ENCODE measurements at regions not wholly inside any gene's neighbourhood (a gene's known extent, or its start where the extent isn't known, plus 50 kb on each side); places are given as distances from the start of the nearest gene placed in this dataset.

GRCh38 chr12:30874455-30875321 lies 51.9 kb upstream of the TSPAN11 start:
- DNase-seq = no peak

- no peak for DNase-seq
Measured at GRCh38 chr12:30870491-30871265, 55.9 kb upstream of the TSPAN11 start.

GRCh38 chr12:30867415-30867814 lies 59.1 kb upstream of the TSPAN11 start:
- no peak for DNase-seq

DNA sequence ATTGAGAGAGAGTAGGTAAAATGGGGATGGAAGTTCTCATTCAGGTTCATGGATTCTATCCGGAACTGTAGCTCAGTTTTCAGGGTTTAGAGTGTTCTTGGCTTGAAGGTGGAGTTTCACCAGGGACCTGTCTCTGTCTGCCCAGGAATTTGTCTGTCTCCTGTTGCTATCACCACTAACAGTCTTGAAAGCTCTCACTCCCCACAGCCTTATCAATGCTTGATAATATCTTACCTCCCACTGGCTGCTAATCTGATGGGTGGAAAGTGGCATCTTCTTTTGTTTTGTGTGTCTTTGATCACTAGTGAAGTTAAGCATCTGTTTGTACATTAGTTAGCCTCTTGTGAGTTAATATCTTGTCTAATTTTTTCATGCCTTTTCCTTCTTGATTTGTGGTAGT lies 60.3 kb upstream of the TSPAN11 start:
- no peak for DNase-seq

DNA sequence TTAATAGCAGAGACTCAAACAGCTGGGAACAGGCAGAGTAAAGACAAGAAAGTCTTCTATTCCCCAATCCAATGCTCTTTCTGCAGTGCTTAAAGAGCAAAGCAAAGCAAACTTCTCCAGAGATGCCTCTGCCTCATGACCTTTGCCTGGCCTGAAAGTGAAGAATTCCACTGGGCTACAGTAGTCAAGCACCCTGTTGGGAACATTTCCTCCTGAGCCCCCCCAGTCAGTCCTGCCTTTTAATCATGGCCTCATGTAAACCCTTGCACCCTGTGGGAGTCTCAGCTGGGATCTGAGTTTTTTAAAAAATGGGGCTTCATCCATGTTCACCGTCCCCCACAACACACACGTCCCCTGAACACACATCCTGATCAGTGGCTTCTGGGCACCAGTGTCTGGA lies 62.7 kb upstream of the TSPAN11 start:
- DNase-seq = no peak

DNA sequence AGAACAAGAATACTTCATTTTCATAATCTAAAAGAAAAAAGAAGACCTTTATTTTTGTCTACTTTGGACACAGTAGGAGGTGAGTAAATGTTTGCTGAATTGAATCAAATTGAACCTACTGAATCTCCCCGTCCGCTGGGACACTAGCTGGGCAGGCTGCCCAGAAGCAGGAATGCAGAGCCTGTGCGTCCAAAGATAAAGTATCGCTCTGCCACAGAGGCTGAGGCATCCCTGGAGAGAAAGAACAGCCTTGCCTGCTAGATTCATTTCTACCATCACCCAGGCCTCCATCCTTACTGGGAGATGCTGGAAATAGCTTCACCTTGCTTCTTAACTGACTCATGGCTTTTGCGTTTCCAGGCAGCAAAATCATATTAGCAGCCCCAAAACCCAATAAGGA lies 64.1 kb upstream of the TSPAN11 start:
- DNase-seq = no peak

DNA sequence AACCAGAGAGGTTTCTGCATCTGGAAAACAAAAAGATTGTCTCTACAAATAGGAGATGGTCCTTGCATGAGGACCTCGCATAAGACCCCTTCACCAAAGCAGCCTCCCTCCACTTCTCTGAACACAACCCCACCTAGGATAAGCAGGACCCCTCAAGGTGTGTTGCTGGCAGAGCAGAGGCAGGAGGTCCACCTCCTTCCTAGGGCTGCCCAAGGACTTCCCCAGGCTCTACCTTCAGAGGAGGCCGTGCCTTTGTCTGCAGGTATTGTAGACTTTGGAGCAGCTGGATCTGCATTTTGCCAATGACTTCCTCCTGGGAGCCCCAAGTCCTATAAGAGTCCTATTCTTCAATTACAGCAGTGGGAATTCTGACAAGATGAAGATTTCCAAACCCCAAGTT lies 67.3 kb upstream of the TSPAN11 start:
- DNase-seq = no peak

DNA sequence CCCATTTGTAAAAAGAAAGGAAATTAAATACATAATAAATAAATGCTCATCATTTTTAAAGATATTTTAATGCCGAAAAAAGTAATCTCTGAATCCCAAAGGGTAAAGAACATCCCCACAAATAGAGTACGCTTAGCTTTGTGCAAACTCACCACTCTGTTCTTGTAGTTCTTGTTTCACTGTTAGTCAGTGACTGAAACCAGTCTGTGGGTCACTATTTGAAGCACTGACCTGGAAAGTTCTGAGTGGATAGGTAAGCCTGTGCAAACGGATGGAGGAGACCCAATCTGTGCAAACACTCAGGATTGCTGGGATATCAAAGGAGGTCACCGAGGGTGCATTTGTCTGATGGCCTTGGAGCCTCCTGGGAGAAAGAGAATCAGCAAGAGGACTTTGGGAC lies 68.1 kb upstream of the TSPAN11 start:
- no peak for DNase-seq

GRCh38 chr12:30853561-30854133 lies 72.9 kb upstream of the TSPAN11 start:
- no peak for DNase-seq

GRCh38 chr12:30850684-30851083 lies 75.9 kb upstream of the TSPAN11 start:
- DNase-seq = no peak

DNA sequence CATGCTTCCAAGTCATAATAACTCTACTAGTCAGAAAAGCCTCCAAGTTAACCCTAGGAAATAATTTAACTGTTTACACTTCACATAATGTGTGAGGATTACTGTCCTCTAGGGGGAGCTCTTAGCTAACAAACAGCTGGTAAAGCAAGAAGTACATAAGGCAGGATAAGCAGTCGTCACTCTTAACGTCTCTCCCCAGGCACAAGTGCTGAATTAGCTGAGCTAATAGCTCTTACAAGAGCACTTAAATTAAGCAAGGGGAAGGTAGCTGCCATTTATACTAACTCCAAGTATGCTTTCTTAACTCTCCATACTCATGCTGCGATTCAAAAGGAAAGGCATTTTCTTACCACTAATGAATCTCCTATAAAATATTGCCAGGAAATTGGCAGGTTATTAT lies 79.3 kb upstream of the TSPAN11 start:
- peak; percentile 73 for DNase-seq

DNA sequence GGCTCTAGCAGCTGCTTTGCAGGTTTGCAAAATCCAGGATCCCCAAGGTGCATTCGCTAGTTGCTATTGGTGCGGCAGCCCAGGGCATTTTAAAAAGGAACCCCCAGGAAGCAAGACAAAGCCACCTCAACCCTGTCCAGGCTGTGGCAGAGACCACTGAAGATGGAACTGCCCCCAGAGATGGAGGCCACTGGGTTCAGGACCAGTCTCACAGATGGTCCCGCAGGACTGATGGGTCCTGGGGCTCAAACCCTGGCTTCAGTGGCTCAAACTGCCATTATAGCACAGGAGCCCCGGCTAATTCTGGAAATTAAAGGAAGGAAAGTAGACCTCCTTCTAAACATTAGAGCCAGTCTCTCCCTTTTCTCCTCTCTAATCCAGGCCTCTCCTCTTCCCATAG lies 79.8 kb upstream of the TSPAN11 start:
- no peak for DNase-seq

- no peak for DNase-seq
Measured at GRCh38 chr12:30845676-30846075, 80.9 kb upstream of the TSPAN11 start.

DNA sequence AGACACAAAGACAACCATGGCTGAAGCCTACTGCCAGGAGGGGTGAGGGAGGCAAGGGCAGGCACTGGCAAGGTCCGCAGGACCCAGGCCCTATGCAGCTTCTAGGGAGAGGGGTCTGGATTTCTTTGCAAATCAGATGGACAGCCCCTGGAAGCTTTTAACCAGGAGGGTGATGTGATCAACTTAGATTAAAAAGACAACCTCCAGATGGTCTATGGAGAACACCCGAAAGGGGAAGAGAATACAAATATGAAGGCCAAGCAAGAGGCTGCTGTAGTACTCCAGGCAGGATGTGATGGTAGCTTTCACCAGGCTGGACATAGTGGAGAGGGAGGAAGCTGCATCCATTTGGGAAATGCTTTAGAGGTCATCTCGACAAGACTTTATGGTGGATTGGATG lies 83.3 kb upstream of the TSPAN11 start:
- no peak for DNase-seq

GRCh38 chr12:30840715-30841114 lies 85.8 kb upstream of the TSPAN11 start:
- DNase-seq = no peak

DNA sequence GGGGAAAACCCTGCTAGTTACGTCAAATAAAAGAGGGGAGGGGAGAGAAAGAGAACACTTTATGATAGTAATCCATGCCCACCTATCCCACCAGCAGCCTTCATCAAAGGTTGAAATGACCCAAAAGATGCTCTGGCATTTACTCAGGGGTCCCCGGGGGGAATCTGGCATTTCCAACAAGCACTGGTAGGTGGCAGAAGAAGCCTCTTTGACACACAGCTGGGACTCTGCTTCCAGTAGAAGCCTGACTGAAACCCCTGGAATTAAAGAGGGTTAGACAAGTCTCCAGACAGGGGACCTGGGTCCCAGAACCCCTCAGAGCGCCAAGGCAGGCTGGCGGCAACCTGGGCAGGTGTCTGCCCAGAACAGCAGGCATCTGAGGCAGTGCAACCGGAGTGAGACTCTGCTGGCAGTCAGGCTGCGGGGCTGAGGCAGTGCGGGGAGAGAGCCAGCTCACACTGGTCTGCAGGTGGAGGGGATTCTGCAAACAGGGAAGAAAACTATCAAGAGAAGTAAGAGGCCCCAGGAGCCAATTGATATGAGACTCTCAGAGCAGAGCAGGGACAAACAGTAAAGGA lies 85.0 kb upstream of the CAPRIN2 start:
- no peak for DNase-seq

DNA sequence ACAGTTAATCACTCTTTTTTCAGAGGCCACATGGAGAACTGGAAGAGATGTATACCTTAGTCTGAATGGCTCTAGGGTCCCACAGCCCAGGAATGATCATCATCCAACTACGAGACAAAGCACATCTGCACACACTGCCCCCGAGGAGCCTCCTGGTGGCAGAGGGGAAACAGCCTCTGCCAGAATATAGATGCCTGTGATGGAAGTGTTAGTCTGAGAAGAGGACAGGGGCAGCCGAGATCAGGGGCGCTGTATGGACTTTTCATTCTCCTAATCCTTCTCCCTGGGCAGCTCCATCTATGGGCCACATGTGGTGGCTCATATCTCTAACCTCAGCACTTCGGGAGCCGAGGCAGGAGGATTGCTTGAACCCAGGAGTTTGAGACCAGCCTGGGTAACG lies 82.8 kb upstream of the CAPRIN2 start:
- no peak for DNase-seq

- DNase-seq = no peak
Measured at GRCh38 chr12:30836656-30837445, 82.1 kb upstream of the CAPRIN2 start.

GRCh38 chr12:30835216-30835615 lies 80.5 kb upstream of the CAPRIN2 start:
- DNase-seq = no peak

DNA sequence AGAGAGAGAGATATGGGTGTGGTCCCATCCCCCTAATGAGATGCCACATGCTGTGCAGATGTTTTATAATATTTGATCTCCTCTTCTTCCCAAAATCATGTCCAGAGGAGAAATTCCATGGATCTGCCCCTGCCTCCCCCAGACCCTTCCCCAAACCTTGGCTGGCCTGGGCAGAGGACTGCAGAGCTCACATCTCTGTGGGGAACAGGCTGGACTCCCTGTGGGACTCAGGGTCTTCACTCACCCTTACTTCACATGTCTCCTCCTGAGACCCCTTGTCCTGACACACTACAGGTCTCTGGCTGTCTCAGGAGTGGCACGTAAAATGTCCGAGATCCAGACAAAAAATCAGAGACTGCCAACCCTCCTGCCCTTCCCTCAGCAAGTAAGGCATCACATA lies 76.0 kb upstream of the CAPRIN2 start:
- no peak for DNase-seq

- DNase-seq = no peak
Measured at GRCh38 chr12:30829876-30830275, 75.1 kb upstream of the CAPRIN2 start.

DNA sequence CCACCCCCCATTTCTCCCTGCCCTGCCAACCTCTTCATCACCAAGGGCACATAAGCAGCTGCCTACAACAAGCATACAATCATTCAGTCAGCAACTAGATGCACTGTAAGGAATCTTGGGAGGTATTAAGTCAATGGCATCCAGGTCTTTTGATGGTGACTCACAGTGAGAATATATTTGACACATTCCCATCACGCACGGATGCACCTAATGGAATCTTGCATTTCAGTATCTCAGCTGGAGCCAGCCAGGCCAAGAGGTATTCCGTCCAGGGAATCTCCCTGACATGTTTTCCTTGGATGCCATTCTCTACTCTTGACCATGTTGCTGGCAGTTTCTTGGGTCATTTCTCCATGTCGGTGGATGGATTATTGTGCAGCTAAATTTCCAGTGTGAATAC lies 73.9 kb upstream of the CAPRIN2 start:
- DNase-seq = no peak
